NCI-H345 treated with DMSO at 0.1 percent for 48 hours (cell line): ENCODE measurements at regions not wholly inside any gene's neighbourhood (a gene's known extent, or its start where the extent isn't known, plus 50 kb on each side); places are given as distances from the start of the nearest gene placed in this dataset.
"Not testable (repeated sequence)": the region's sequence is repeated elsewhere in the genome, so short reads cannot be mapped to it uniquely, and the experiment has no call there.

Experiments
- DNase-seq: peaks from one replicate; lab custom pipeline; 2025; ENCODE audit not compliant: unreplicated experiment; lab: John Stamatoyannopoulos, UW

- DNase-seq = no peak
Measured at GRCh38 chr2:39875182-39875913, 96.3 kb upstream of the THUMPD2 start.

GRCh38 chr2:39874236-39874635 is 95.2 kb upstream of the THUMPD2 start:
- no peak for DNase-seq

- DNase-seq = no peak
Measured at GRCh38 chr2:39873586-39873985, 94.5 kb upstream of the THUMPD2 start.

- DNase-seq = no peak
Measured at GRCh38 chr2:39872748-39873147, 93.7 kb upstream of the THUMPD2 start.

- DNase-seq = no peak
Measured at GRCh38 chr2:39871291-39871761, 92.3 kb upstream of the THUMPD2 start.

GRCh38 chr2:39870871-39871270 is 91.8 kb upstream of the THUMPD2 start:
- DNase-seq = no peak

- no peak for DNase-seq
Measured at GRCh38 chr2:39867268-39867667, 88.2 kb upstream of the THUMPD2 start.

GRCh38 chr2:39865751-39866150 is 86.7 kb upstream of the THUMPD2 start:
- no peak for DNase-seq

- not testable (repeated sequence) for DNase-seq
Measured at GRCh38 chr2:39863672-39864071, 84.6 kb upstream of the THUMPD2 start.

- DNase-seq = no peak
Measured at GRCh38 chr2:39860538-39860937, 81.5 kb upstream of the THUMPD2 start.

- no peak for DNase-seq
Measured at GRCh38 chr2:39858677-39859076, 79.6 kb upstream of the THUMPD2 start.

GRCh38 chr2:39855856-39856255 is 76.8 kb upstream of the THUMPD2 start:
- no peak for DNase-seq

GRCh38 chr2:39854771-39855170 is 75.7 kb upstream of the THUMPD2 start:
- DNase-seq = no peak

GRCh38 chr2:39852831-39853230 is 73.8 kb upstream of the THUMPD2 start:
- no peak for DNase-seq

GRCh38 chr2:39851651-39852110 is 72.6 kb upstream of the THUMPD2 start:
- DNase-seq = no peak

GRCh38 chr2:39851251-39851650 is 72.2 kb upstream of the THUMPD2 start:
- no peak for DNase-seq

GRCh38 chr2:39849982-39850526 is 71.0 kb upstream of the THUMPD2 start:
- DNase-seq = no peak

- DNase-seq = no peak
Measured at GRCh38 chr2:39849064-39849463, 70.0 kb upstream of the THUMPD2 start.

- DNase-seq = no peak
Measured at GRCh38 chr2:39845460-39846146, 66.5 kb upstream of the THUMPD2 start.

GRCh38 chr2:39839261-39839848 is 60.3 kb upstream of the THUMPD2 start:
- DNase-seq = no peak

- no peak for DNase-seq
Measured at GRCh38 chr2:39838589-39838988, 59.5 kb upstream of the THUMPD2 start.
